Liver (tissue), 8 donors: ENCODE measurements at regions not wholly inside any gene's neighbourhood (a gene's known extent, or its start where the extent isn't known, plus 50 kb on each side); places are given as distances from the start of the nearest gene placed in this dataset.

ENCODE experiments used
- DNase-seq: peaks from one replicate; pipeline ENCODE4 v3.0.0-alpha.2; 2017; ENCODE audit warnings: low spot score
- H3K27ac ChIP-seq, 2 donors: one replicate each; pipeline ENCODE4 v1.7.0; 2013; ENCODE audit warnings: inconsistent platforms in 2 of 2, low read length in 2 of 2, control low read depth in 1 of 2, low read depth in 1 of 2, mild to moderate bottlenecking in 1 of 2
- H3K27me3 ChIP-seq, 4 donors: one replicate each; pipeline versions ENCODE4 v1.6.1 to v1.7.0; 2013; ENCODE audit warnings: low read length in 3 of 4, inconsistent platforms in 1 of 4, mild to moderate bottlenecking in 1 of 4, moderate library complexity in 1 of 4; ENCODE audit not compliant: control insufficient read depth in 4 of 4, insufficient read depth in 4 of 4
- H3K36me3 ChIP-seq, 4 donors: one replicate each; pipeline versions ENCODE4 v1.6.1 to v1.7.0; 2013; ENCODE audit warnings: low read length in 3 of 4, mild to moderate bottlenecking in 3 of 4, low read depth in 1 of 4, moderate library complexity in 1 of 4; ENCODE audit not compliant: control insufficient read depth in 4 of 4, insufficient read depth in 3 of 4
- H3K4me1 ChIP-seq, 4 donors: one replicate each; pipeline versions ENCODE4 v1.6.1 to v1.7.0; 2013; ENCODE audit warnings: low read length in 3 of 4, mild to moderate bottlenecking in 3 of 4, moderate library complexity in 1 of 4; ENCODE audit not compliant: control insufficient read depth in 4 of 4, insufficient read depth in 4 of 4
- H3K4me3 ChIP-seq, 3 donors: one replicate each; pipeline versions ENCODE4 v1.6.1 to v1.7.0; 2013; ENCODE audit warnings: low read length in 3 of 3, control low read depth in 1 of 3, low read depth in 1 of 3, mild to moderate bottlenecking in 1 of 3
- H3K9ac ChIP-seq, 2 donors: one replicate each; pipeline ENCODE4 v1.7.0; 2013; ENCODE audit warnings: low read length in 2 of 2, mild to moderate bottlenecking in 2 of 2, moderate library complexity in 2 of 2, control low read depth in 1 of 2, low read depth in 1 of 2
- H3K9me3 ChIP-seq, 4 donors: one replicate each; pipeline versions ENCODE4 v1.6.1 to v1.7.0; 2013; ENCODE audit warnings: low read length in 3 of 4; ENCODE audit not compliant: control insufficient read depth in 4 of 4
- ATF3 ChIP-seq: IDR thresholded peaks from 2 replicates; pipeline ENCODE4 v1.6.1; 2016; ENCODE audit warnings: antibody characterized with exemption
- EGR1 ChIP-seq, 2 donors: IDR thresholded peaks; 2 replicates each; pipeline ENCODE4 v1.6.1; 2016 to 2018; ENCODE audit warnings: antibody characterized with exemption in 2 of 2, low read depth in 2 of 2
- FOXA1 ChIP-seq: IDR thresholded peaks from 2 replicates; pipeline ENCODE4 v1.6.1; 2016; ENCODE audit warnings: antibody characterized with exemption
- FOXA2 ChIP-seq: IDR thresholded peaks from 2 replicates; pipeline ENCODE4 v1.6.1; 2016; ENCODE audit warnings: antibody characterized with exemption
- GABPA ChIP-seq, 2 donors: IDR thresholded peaks in 1 of 2; conservative IDR thresholded peaks in 1 of 2; 2 replicates each; pipeline ENCODE4 v1.6.1; 2016; ENCODE audit warnings: antibody characterized with exemption in 2 of 2, mild to moderate bottlenecking in 1 of 2, moderate library complexity in 1 of 2
- HNF4A ChIP-seq, 2 donors: conservative IDR thresholded peaks; 2 replicates each; pipeline ENCODE4 v1.6.1; 2016; ENCODE audit warnings: antibody characterized with exemption in 2 of 2, mild to moderate bottlenecking in 2 of 2
- HNF4G ChIP-seq: IDR thresholded peaks from 2 replicates; pipeline ENCODE4 v1.6.1; 2016; ENCODE audit warnings: antibody characterized with exemption
- JUND ChIP-seq, 2 donors: IDR thresholded peaks; 2 replicates each; pipeline ENCODE4 v1.6.1; 2016; ENCODE audit warnings: antibody characterized with exemption in 2 of 2
- NR2F2 ChIP-seq: IDR thresholded peaks from 2 replicates; pipeline ENCODE4 v1.6.1; 2016; ENCODE audit warnings: antibody characterized with exemption
- RAD21 ChIP-seq, 2 donors: IDR thresholded peaks; 2 replicates each; pipeline ENCODE4 v1.6.1; 2016; ENCODE audit warnings: antibody characterized with exemption in 2 of 2, mild to moderate bottlenecking in 2 of 2
- REST ChIP-seq: IDR thresholded peaks from 2 replicates; pipeline ENCODE4 v1.6.1; 2016; ENCODE audit warnings: antibody characterized with exemption, mild to moderate bottlenecking
- RXRA ChIP-seq, 2 donors: IDR thresholded peaks; 2 replicates each; pipeline ENCODE4 v1.6.1; 2017 to 2018; ENCODE audit warnings: antibody characterized with exemption in 2 of 2, mild to moderate bottlenecking in 1 of 2
- SP1 ChIP-seq: IDR thresholded peaks from 2 replicates; pipeline ENCODE4 v1.6.1; 2018; ENCODE audit warnings: antibody characterized with exemption, mild to moderate bottlenecking
- TAF1 ChIP-seq: conservative IDR thresholded peaks from 2 replicates; pipeline ENCODE4 v1.6.1; 2016; ENCODE audit warnings: antibody characterized with exemption, mild to moderate bottlenecking
- YY1 ChIP-seq: IDR thresholded peaks from 2 replicates; pipeline ENCODE4 v1.6.1; 2016; ENCODE audit warnings: antibody characterized with exemption, mild to moderate bottlenecking
- WGBS: extraction: QIAGEN DNeasy Blood & Tissue Kit; methylation state at CpG from one replicate; pipeline ENCODE4 v1.1.7; 2013; 5-methylcytosine and 5-hydroxymethylcytosine counted together
- TF ChIP-seq, protein P1 (sequence below): IDR thresholded peaks from 2 replicates; pipeline ENCODE4 v1.6.1; 2016; ENCODE audit warnings: antibody characterized with exemption
- TF ChIP-seq, protein P2 (sequence below): IDR thresholded peaks from 2 replicates; pipeline ENCODE4 v1.6.1; 2016; ENCODE audit warnings: antibody characterized with exemption
- TF ChIP-seq, protein P3 (sequence below): fragments of 150-350 bp; IDR thresholded peaks from 2 replicates; pipeline ENCODE4 v1.5.1; 2017; ENCODE audit warnings: improper control_type of control experiment, low read depth, low read length; ENCODE audit not compliant: missing input control
- donor health status: healthy.
- donor health status: healthy.
- donor health status: healthy.
- donor health status: healthy.
- donor health status: healthy.

- TF ChIP-seq, protein P1, sequence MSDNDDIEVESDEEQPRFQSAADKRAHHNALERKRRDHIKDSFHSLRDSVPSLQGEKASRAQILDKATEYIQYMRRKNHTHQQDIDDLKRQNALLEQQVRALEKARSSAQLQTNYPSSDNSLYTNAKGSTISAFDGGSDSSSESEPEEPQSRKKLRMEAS = no peak
- no peak for TF ChIP-seq HNF4A (conservative IDR thresholded peaks at IDR 0.05)
These were observed 180.2 kb upstream of the SYT1 start (continued) for GRCh38 chr12:78684419-78684818.

DNA sequence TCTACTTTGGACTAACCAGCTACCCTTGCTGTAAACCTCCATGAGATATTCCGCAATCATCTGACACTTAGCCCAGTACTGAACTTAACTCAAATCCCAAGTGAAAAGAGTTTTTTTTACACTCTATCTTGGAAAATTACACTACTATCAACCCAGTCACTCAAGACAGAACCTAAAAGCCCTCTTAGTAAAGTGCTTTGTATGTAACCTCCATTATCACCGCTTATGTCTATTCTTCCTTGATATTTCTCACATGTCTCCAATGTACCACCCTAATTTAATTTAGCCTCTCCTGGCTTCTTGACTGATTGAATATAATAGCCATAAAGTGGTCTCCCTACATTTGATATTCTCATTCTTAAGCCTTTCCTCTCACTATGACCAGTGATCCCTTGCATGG, 168.8 kb upstream of the SYT1 start:
- no peak overlapping the region for H3K9ac ChIP-seq
- H3K4me1 ChIP-seq = no peaks in the 10 kb centered on the region
- TF ChIP-seq, protein P2, sequence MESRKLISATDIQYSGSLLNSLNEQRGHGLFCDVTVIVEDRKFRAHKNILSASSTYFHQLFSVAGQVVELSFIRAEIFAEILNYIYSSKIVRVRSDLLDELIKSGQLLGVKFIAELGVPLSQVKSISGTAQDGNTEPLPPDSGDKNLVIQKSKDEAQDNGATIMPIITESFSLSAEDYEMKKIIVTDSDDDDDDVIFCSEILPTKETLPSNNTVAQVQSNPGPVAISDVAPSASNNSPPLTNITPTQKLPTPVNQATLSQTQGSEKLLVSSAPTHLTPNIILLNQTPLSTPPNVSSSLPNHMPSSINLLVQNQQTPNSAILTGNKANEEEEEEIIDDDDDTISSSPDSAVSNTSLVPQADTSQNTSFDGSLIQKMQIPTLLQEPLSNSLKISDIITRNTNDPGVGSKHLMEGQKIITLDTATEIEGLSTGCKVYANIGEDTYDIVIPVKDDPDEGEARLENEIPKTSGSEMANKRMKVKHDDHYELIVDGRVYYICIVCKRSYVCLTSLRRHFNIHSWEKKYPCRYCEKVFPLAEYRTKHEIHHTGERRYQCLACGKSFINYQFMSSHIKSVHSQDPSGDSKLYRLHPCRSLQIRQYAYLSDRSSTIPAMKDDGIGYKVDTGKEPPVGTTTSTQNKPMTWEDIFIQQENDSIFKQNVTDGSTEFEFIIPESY = no peak
- TF ChIP-seq RAD21 (IDR thresholded peaks at IDR 0.05) (no peak), ATF3 (no peak), EGR1 (IDR thresholded peaks at IDR 0.05; ENCODE audit: low read depth in 2 of 2) (no peak), REST (no peak), NR2F2 (no peak), FOXA1 (no peak), TAF1 (no peak), YY1 (no peak), HNF4G (no peak), SP1 (no peak)
- TF ChIP-seq, protein P3, sequence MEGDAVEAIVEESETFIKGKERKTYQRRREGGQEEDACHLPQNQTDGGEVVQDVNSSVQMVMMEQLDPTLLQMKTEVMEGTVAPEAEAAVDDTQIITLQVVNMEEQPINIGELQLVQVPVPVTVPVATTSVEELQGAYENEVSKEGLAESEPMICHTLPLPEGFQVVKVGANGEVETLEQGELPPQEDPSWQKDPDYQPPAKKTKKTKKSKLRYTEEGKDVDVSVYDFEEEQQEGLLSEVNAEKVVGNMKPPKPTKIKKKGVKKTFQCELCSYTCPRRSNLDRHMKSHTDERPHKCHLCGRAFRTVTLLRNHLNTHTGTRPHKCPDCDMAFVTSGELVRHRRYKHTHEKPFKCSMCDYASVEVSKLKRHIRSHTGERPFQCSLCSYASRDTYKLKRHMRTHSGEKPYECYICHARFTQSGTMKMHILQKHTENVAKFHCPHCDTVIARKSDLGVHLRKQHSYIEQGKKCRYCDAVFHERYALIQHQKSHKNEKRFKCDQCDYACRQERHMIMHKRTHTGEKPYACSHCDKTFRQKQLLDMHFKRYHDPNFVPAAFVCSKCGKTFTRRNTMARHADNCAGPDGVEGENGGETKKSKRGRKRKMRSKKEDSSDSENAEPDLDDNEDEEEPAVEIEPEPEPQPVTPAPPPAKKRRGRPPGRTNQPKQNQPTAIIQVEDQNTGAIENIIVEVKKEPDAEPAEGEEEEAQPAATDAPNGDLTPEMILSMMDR = no peak
- no peak overlapping the region for H3K4me3 ChIP-seq
- DNase-seq = no peak
- no peaks in the 10 kb centered on the region for H3K9me3 ChIP-seq
- no peaks in the 10 kb centered on the region for H3K36me3 ChIP-seq
- H3K27me3 ChIP-seq = no peaks in the 10 kb centered on the region
- H3K27ac ChIP-seq = no peak overlapping the region
- WGBS = 97% methylated on average over 2 of the region's 2 CpGs

GRCh38 chr12:78696267-78696666, 168.3 kb upstream of the SYT1 start:
- no peak for DNase-seq
- 81% methylated on average over 2 of the region's 2 CpGs for WGBS
- no peaks in the 10 kb centered on the region for H3K4me1 ChIP-seq
- H3K9me3 ChIP-seq = no peaks in the 10 kb centered on the region
- no peaks in the 10 kb centered on the region for H3K36me3 ChIP-seq
- no peaks in the 10 kb centered on the region for H3K27me3 ChIP-seq
- H3K27ac ChIP-seq = no peak overlapping the region
- no peak overlapping the region for H3K9ac ChIP-seq
- H3K4me3 ChIP-seq = no peak overlapping the region
- TF ChIP-seq FOXA2 (no peak), NR2F2 (no peak), TAF1 (no peak), EGR1 (IDR thresholded peaks at IDR 0.05; ENCODE audit: low read depth in 2 of 2) (no peak), YY1 (no peak), RXRA (IDR thresholded peaks at IDR 0.05) (no peak), FOXA1 (no peak), JUND (IDR thresholded peaks at IDR 0.05) (no peak), RAD21 (IDR thresholded peaks at IDR 0.05) (no peak), HNF4A (conservative IDR thresholded peaks at IDR 0.05) (no peak), ATF3 (no peak), GABPA (IDR thresholded peaks at IDR 0.05 in 1 of 2, conservative IDR thresholded peaks at IDR 0.05 in 1 of 2) (no peak)
- TF ChIP-seq, protein P3 = no peak
- TF ChIP-seq, protein P1 = no peak
